HUES6 (cell line): ENCODE measurements at regions not wholly inside any gene's neighbourhood (a gene's known extent, or its start where the extent isn't known, plus 50 kb on each side); places are given as distances from the start of the nearest gene placed in this dataset.

Source experiments
- H3K27ac ChIP-seq: 2 replicates; pipeline ENCODE4 v1.7.0; 2013; ENCODE audit warnings: low read depth, mild to moderate bottlenecking, low read length, inconsistent platforms
- H3K27me3 ChIP-seq: 2 replicates; pipeline ENCODE4 v1.6.1; 2013; ENCODE audit warnings: low read length; ENCODE audit not compliant: control insufficient read depth, insufficient read depth
- H3K36me3 ChIP-seq: 2 replicates; pipeline ENCODE4 v1.6.1; 2013; ENCODE audit warnings: low read length; ENCODE audit not compliant: control insufficient read depth, insufficient read depth
- H3K4me1 ChIP-seq: 2 replicates; pipeline ENCODE4 v1.6.1; 2013; ENCODE audit warnings: low read length; ENCODE audit not compliant: control insufficient read depth, insufficient read depth
- H3K4me3 ChIP-seq: 2 replicates; pipeline ENCODE4 v1.5.1; 2013; ENCODE audit warnings: low read depth, low read length
- H3K9ac ChIP-seq: one replicate; pipeline ENCODE4 v1.6.1; 2013; ENCODE audit warnings: mild to moderate bottlenecking, low read length
- H3K9me3 ChIP-seq: 2 replicates; pipeline ENCODE4 v1.6.1; 2013; ENCODE audit warnings: low read depth, low read length; ENCODE audit not compliant: control insufficient read depth, insufficient read depth

GRCh38 chr11:32229576-32230240 is 138.8 kb downstream of the RCN1 start:
- H3K4me3 ChIP-seq, result no peak overlapping the region
- no peak overlapping the region for H3K27ac ChIP-seq
- H3K4me1 ChIP-seq, result no peaks in the 10 kb centered on the region
- no peaks in the 10 kb centered on the region for H3K27me3 ChIP-seq
- H3K9me3 ChIP-seq, result no peaks in the 10 kb centered on the region
- no peak overlapping the region for H3K9ac ChIP-seq
- H3K36me3 ChIP-seq, result no peaks in the 10 kb centered on the region

DNA sequence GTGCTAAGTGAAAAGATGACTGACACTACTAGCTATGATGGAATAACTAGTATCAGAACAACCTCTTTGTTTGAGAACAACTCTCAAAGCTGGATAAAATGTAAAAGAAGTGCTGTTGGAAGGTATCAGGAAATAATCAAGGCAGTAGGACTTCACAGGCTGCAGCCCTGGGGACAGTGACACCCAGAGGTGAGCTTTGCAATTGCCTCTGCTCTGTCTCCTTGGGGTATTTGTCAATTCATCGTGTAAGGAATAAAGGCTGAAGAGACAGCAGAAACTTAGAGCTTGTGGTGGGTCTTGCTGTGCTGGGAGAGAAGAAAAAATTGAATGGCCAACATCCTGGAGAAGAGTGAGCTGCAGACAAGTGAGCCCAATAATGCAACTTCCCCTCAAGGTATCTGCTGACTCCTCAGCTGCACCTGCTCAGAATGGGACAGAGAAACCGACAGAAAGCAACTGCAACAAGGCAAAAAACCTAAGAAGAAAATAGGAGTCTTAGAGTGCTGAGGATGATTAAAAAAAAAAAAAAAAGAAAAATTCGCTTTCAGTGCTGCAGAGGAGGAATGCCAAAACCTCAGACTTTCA is 141.1 kb downstream of the RCN1 start:
- Histone ChIP-seq H3K4me3 (no peak overlapping the region), H3K4me1 (no peaks in the 10 kb centered on the region), H3K9me3 (no peaks in the 10 kb centered on the region), H3K36me3 (no peaks in the 10 kb centered on the region), H3K27me3 (no peaks in the 10 kb centered on the region), H3K9ac (no peak overlapping the region), H3K27ac (no peak overlapping the region)

- H3K27ac ChIP-seq, result no peak overlapping the region
- H3K27me3 ChIP-seq, result no peaks in the 10 kb centered on the region
- no peak overlapping the region for H3K4me3 ChIP-seq
- H3K4me1 ChIP-seq, result no peaks in the 10 kb centered on the region
- H3K9me3 ChIP-seq, result no peaks in the 10 kb centered on the region
- no peaks in the 10 kb centered on the region for H3K36me3 ChIP-seq
- H3K9ac ChIP-seq, result no peak overlapping the region
These were observed 141.6 kb downstream of the RCN1 start for GRCh38 chr11:32232516-32232915.

DNA sequence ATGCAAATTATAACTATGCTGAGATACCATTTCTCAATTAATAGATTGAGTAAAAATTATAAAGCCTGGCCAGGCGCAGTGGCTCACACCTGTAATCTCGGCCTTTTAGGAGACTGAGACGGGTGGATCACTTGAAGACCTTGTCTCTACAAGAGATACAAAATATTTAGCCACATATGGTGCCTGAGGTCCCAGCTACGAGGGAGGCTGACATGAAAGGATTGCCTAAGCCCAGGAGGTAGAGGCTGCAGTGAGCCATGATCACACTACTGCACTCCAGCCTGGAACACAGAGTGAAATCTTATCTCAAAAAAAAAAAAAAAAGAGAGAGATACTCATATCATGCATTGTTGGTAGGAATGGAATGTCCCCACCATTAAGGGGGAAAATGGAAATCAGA is 142.4 kb downstream of the RCN1 start:
- no peaks in the 10 kb centered on the region for H3K27me3 ChIP-seq
- H3K4me1 ChIP-seq, result no peaks in the 10 kb centered on the region
- H3K4me3 ChIP-seq, result no peak overlapping the region
- H3K9me3 ChIP-seq, result no peaks in the 10 kb centered on the region
- no peaks in the 10 kb centered on the region for H3K36me3 ChIP-seq
- H3K9ac ChIP-seq, result no peak overlapping the region
- no peak overlapping the region for H3K27ac ChIP-seq

- no peaks in the 10 kb centered on the region for H3K36me3 ChIP-seq
- no peaks in the 10 kb centered on the region for H3K4me1 ChIP-seq
- H3K9ac ChIP-seq, result no peak overlapping the region
- no peak overlapping the region for H3K27ac ChIP-seq
- no peaks in the 10 kb centered on the region for H3K27me3 ChIP-seq
- no peak overlapping the region for H3K4me3 ChIP-seq
- no peaks in the 10 kb centered on the region for H3K9me3 ChIP-seq
These were observed 143.1 kb downstream of the RCN1 start for GRCh38 chr11:32233928-32234327.

DNA sequence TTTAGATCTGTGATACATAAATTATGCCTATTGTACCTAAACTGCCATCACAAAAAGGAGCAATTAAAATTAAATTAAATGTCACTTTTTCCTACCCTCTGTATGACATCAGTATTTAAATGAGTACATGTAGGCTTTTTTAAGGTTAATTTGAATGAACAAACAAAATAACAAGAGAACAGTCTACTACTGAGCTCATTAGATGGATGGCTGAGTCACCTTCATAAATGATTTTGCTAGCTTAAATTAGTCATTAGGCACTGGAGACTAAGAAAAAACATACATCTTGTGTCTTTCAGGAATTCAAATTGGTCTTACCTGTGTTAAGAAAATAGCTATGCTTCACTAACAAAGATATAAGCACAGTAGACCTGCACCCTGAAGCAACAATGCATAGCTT is 153.6 kb downstream of the RCN1 start:
- H3K27ac ChIP-seq, result no peak overlapping the region
- H3K27me3 ChIP-seq, result no peaks in the 10 kb centered on the region
- no peak overlapping the region for H3K9ac ChIP-seq
- no peaks in the 10 kb centered on the region for H3K36me3 ChIP-seq
- H3K4me3 ChIP-seq, result no peak overlapping the region
- H3K9me3 ChIP-seq, result no peaks in the 10 kb centered on the region
- no peaks in the 10 kb centered on the region for H3K4me1 ChIP-seq

DNA sequence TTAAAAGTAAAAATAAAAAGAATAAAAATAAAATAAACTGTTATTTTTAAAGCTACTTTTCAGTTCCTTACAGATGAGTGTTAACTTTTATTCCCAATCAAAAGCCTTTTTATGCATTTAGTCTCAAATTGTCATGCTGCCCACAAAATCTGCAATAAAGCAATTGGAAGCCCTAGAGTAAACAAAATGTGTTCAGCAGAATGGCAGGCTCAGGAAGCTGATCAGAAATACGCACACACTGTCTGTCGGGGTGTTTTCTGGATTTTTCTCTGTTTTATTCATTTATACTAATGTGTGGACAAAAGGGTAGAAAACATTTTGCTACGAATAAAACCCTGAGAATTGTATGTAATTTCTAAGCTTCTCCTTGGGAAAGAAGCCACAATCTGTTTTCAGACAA is 162.8 kb downstream of the RCN1 start:
- H3K9me3 ChIP-seq, result no peaks in the 10 kb centered on the region
- no peaks in the 10 kb centered on the region for H3K4me1 ChIP-seq
- H3K36me3 ChIP-seq, result no peaks in the 10 kb centered on the region
- H3K4me3 ChIP-seq, result no peak overlapping the region
- no peak overlapping the region for H3K9ac ChIP-seq
- no peak overlapping the region for H3K27ac ChIP-seq
- no peaks in the 10 kb centered on the region for H3K27me3 ChIP-seq

- H3K4me1 ChIP-seq, result no peaks in the 10 kb centered on the region
- no peak overlapping the region for H3K27ac ChIP-seq
- H3K4me3 ChIP-seq, result no peak overlapping the region
- H3K9me3 ChIP-seq, result no peaks in the 10 kb centered on the region
- no peaks in the 10 kb centered on the region for H3K27me3 ChIP-seq
- H3K36me3 ChIP-seq, result no peaks in the 10 kb centered on the region
- no peak overlapping the region for H3K9ac ChIP-seq
These were observed 165.0 kb downstream of the RCN1 start for GRCh38 chr11:32255841-32256240.

GRCh38 chr11:32256466-32256865 is 165.6 kb downstream of the RCN1 start:
- Histone ChIP-seq H3K27me3 (no peaks in the 10 kb centered on the region), H3K36me3 (no peaks in the 10 kb centered on the region), H3K4me3 (no peak overlapping the region), H3K9ac (no peak overlapping the region), H3K4me1 (no peaks in the 10 kb centered on the region), H3K9me3 (no peaks in the 10 kb centered on the region), H3K27ac (no peak overlapping the region)

DNA sequence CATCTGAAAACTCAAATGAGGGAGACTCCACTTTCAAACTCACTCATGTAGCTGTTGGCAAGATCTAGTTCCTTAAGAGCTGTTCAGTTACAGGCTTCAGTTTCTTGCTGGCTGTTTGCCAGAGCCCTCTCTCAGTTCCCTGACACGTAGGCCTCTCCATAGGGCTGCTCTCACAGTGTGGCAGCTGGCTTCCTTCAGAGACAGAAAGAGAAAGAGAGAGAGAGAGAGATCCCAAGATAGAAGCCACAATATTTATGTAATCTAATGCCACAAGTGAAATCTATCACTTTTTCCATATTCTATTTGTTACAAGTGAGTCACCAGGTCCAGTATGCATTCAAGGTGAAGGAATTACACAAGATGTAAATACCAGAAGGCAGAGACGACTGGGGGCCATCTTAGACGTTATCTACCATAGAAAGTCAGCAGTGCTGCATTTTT is 168.8 kb downstream of the RCN1 start:
- Histone ChIP-seq H3K9ac (no peak overlapping the region), H3K27ac (no peak overlapping the region), H3K4me1 (peaks cover 7% of the 10 kb centered on the region; the same call in 1 of the 2 replicates), H3K9me3 (no peaks in the 10 kb centered on the region), H3K27me3 (no peaks in the 10 kb centered on the region), H3K36me3 (no peaks in the 10 kb centered on the region), H3K4me3 (no peak overlapping the region)

DNA sequence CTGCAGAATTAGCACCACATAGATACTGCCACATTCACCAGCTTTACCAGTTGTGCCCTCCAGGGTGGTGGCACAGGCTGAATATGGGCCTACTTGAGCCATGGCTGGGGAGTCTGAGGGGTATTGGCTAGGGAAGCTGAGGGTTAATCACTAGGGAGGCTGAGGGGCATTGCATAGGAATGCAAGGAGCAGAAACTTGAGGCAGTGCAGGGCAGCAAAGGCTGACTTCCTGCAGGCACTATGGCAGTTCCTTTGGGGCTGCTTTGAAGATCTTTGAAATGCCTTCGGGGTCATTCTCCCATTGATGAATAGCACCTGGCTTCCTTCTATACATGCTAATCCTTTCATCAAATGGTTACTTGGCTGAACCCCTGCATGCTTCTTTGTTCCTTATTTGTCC is 171.5 kb downstream of the RCN1 start:
- no peak overlapping the region for H3K9ac ChIP-seq
- no peaks in the 10 kb centered on the region for H3K27me3 ChIP-seq
- no peaks in the 10 kb centered on the region for H3K9me3 ChIP-seq
- no peak overlapping the region for H3K4me3 ChIP-seq
- H3K4me1 ChIP-seq, result peaks cover 7% of the 10 kb centered on the region; the same call in 1 of the 2 replicates
- H3K27ac ChIP-seq, result no peak overlapping the region
- H3K36me3 ChIP-seq, result no peaks in the 10 kb centered on the region
